HK-2 (cell line): ENCODE measurements at regions not wholly inside any gene's neighbourhood (a gene's known extent, or its start where the extent isn't known, plus 50 kb on each side); places are given as distances from the start of the nearest gene placed in this dataset.
"Not testable (repeated sequence)": the region's sequence is repeated elsewhere in the genome, so short reads cannot be mapped to it uniquely, and the experiment has no call there.

Source experiments
- DNase-seq: peaks from one replicate; pipeline ENCODE4 v3.0.0-alpha.2; 2018; ENCODE audit not compliant: unreplicated experiment

GRCh38 chr4:67412153-67412712 is 133.1 kb downstream of the CENPC start:
- DNase-seq = not testable (repeated sequence)

DNA sequence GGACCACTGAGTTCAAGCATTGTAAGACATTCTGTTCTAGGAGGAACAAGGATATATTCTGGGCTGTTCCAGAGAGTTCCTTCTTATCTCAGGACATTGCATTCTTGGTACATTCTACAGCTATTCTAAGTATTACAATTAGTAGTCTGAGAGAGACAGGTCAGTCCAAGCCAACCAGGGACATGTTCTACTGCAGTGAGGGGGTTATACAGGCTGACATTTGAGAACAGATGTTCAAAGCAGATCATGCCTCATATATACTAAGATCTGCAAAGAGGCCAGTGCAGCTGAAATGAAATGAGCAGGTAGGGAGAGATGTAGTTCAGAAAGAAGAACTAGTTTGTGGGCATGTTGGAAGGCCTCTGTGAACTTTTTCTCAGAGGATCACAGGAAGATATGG is 142.0 kb downstream of the CENPC start:
- DNase-seq = no peak

DNA sequence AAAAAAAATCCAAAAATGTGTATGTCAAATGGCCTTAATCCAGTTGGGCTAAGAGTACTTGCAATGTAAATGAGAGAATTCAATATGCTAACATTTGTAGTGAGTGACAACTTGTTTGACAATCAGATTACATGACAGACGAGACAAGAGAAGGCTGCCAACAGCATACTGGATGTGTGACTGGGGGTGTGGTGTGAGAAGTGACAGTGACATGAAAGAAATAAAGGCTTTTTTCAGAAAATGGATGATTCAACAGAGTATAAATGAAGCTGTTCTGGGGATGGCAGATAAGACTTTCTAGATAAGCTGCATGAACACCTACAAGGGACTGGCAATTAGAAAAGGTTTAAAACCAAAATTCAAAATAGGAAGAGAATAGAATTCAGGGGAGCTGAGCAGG is 143.4 kb downstream of the CENPC start:
- DNase-seq = no peak

GRCh38 chr4:67397931-67398330 is 147.4 kb downstream of the CENPC start:
- DNase-seq = no peak

- no peak for DNase-seq
These were observed 148.3 kb downstream of the CENPC start for GRCh38 chr4:67397031-67397430.

DNA sequence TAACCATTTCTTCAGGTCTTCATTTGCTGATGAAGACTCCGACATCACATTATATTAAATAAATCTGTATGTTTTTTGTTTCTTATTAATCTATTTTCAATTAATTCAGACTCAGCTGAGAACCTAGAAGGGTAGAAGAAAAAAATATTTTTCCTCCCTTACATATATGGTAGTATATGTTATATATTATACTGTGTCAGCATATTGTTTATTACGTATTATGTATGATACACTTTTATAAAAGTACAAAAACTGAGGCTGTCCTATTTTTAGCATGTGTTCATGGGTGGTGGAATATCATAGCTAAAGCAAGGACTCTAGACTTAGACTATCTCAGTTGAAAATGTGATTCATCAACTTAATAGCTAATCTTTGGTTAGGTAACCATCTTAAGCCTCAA is 149.3 kb downstream of the CENPC start:
- DNase-seq = no peak

GRCh38 chr4:67394879-67395278 is 150.4 kb downstream of the CENPC start:
- DNase-seq = no peak

GRCh38 chr4:67393699-67394281 is 151.5 kb downstream of the CENPC start:
- DNase-seq = no peak

- DNase-seq = no peak
These were observed 152.3 kb downstream of the CENPC start for GRCh38 chr4:67393007-67393406.

- DNase-seq = not testable (repeated sequence)
These were observed 163.9 kb downstream of the CENPC start for GRCh38 chr4:67381406-67381804.

DNA sequence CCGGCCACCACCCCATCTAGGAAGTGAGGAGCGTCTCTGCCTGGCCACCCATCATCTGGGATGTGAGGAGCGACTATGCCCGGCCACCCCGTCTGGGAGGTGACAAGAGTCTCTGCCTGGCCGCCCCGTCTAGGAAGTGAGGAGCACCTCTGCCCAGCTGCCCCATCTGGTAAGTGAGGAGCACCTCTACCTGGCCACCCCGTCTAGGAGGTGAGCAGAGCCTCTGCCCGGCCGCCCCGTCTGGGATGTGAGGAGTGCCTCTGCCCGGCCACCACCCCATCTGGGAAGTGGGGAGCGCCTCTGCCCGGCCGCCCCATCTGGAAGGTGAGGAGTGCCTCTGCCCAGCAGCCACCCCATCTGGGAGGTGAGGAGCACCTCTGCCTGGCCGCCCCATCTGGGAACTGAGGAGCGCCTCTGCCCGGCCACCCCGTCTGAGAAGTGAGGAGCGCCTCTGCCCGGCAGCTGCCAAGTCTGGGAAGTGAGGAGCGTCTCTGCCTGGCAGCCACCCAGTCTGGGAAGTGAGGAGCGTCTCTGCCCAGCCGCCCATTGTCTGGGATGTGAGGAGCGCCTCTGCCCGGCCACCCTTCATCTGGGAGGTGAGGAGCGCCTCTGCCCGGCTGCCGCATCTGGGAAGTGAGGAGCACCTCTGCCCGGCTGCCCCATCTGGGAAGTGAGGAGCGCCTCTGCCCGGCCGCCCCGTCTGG is 164.4 kb downstream of the CENPC start:
- DNase-seq = not testable (repeated sequence)

DNA sequence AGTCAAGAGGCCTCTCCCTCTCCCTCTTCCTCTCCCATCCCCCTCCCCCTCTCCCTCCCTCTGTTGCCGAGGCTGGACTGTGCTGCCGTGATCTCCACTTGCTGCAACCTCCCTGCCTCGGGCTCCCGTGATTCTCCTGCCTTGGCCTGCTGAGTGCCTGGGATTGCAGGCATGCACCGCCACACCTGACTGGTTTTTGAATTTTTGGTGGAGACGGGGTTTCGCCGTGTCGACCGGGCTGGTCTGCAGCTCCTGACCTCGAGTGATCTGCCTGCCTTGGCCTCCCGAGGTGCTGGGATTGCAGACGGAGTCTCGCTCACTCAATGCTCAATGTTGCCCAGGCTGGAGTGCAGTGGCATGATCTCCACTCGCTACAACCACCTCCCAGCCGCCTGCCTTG is 165.1 kb downstream of the CENPC start:
- no peak for DNase-seq

DNA sequence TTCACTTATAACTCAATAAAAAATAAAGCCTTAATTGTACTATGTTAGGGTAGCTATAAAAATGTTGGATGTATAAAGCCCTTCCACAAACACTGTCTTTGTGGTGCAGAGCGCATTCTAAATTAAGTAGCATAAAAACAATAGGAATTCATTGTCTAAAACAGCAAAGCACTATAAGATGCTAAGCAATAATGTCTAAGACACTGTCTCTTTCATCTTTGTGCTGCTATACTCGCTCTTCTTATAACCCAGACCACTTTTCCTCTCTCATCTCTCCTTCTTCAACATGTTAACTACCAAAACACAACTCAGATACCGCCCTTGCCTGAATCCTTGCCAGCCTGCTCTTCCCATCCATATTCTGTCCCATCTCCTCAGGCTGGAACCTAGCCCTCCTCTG is 170.0 kb downstream of the CENPC start:
- no peak for DNase-seq

DNA sequence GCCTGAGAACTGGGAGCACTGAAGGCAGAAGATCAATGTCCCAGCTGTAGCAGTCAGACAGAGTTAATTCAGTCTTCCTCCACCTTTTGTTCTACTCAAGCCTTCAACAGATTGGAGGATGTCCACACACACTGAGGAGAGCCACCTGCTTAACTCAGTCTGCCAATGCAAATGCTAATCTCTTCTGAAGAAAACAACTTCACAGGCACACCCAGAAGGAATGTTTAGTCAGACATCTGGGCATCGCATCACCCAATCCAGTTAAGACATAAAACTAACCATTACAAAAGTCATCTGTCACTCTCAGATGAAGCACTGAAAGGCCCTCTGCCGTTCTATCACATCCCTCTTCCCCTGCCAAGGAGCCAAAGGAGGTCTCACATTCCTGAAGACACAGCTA is 173.7 kb downstream of the CENPC start:
- no peak for DNase-seq

DNA sequence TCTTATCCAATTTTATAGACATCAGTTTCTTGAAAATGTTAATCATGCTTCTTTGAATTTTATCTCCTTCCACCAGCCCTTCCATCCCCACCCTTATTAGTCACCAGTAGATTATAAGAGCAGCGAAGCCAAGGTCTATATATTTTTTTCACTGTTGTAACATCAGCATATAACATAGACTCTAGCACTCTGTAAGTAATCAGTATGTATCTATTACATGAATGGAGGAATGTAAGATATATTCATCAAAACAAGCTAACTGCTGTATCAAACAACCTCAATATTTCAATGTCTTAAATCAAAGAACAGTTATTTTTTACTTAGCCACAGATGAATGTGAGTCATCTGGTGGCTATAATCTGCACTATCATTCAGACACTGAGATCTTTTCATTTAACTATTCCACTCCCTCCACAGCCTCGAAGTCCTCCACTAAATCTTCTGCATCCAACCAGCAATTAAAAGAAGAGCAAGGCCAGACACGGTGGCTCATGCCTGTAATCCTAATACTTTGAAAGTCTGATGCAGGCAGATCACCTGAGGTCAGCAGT is 178.9 kb downstream of the CENPC start:
- DNase-seq = no peak

DNA sequence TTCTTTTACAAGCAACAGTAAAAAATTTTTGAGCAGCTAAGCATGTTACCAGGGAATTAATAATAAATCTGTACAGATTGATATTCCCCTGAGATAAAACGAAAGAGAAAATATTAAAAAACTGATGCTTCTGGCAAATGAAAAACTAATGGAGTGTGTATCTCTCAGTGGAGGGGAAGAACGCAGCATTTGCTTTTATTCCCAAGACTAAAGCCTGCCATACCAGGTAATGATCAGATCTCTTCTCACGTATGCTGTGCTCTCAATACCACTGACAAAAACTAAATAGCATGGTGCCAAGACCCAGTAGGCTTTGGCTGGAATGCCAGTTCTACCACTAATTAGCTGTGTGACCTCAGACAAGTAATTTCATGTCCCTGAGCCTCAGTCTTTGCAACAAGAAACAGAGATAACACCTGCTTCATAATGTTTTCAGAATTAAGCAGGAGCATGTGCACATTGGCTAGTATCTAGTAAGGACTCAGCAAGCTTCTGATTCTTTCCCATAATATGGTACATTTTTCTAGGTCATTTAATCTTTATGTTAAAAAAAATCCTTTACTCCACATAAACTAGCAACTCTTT is 179.6 kb downstream of the CENPC start:
- no peak for DNase-seq

DNA sequence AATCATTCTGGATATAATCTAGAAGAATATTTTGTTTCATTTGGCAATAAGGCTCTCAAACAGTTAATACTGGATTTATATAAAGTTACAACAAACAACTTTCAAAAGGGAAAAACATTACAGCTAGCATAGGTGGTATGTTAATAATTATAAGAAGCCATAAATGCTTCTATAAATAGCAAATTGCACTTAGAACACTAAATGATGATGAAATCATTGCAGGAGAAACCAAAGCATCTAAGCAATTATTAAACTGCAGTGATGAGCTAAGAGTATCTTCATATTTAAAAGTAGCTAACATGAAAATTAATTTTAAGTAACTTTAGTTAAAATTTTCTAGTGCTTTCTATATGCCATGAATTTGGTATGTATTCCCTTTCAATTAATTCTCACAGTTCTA is 189.5 kb downstream of the CENPC start:
- no peak for DNase-seq

- DNase-seq = no peak
These were observed 198.6 kb downstream of the CENPC start for GRCh38 chr4:67346654-67347053.

- no peak for DNase-seq
These were observed 200.5 kb downstream of the CENPC start for GRCh38 chr4:67344594-67345380.

DNA sequence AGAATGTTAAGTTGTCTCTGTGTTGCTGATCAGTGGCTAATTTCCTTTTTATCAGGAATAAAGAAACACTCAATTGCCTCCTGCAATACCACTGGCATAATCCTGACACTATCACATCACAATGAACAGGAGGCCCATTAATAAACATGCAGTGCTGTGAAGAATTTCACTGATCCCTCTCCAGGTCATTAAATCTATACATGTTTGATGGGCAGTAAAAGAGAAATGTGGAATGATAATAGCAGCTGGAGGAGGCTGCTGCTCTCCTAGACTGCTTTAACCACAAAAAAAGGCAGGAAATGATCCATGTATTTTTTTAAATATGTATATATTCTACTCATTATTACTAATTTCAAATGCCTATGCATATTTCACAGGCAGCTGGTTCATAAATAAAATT is 202.1 kb downstream of the CENPC start:
- no peak for DNase-seq

DNA sequence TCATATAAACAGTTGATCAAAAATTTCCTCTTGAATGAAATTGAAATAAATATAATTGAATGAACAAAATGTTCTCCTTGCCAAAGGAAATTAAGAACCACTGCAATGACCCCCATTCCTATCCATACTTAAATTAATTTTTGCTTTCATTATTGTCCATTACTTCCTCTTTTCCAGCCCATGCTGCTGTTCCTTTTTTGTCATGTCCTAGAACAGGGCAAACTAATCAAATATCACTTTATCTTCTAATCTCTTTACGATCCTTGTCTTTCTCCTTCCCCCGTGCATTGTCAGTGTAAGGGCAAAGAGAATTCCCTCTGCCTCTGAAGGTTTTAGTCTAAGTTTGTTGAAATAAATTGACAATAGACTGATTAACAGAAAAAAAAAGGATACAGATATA is 203.0 kb downstream of the CENPC start:
- DNase-seq = no peak

DNA sequence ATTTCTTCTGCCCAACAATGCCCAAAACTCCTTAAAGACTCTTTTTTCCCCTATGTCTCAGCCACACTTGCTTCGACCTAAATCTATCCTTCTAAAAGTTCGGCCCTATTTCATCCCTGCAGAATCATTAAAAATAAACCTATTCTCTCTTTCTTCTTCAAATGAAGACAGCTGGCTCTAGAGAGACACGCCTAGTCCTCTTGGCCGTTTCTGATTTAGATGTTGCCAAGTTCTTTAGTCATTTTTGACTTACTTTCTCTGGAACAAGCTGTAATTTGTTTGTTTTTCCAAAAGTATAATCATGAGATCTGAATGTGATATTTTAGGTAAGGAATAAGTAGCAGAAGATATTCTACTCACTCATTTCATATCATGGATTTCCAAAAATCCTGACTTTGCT is 211.6 kb downstream of the CENPC start:
- DNase-seq = no peak
